ENCODE measurements at regions not wholly inside any gene's neighbourhood (a gene's known extent, or its start where the extent isn't known, plus 50 kb on each side); places are given as distances from the start of the nearest gene placed in this dataset.

GRCh38 chr4:187575706-187576105 is 419.9 kb upstream of the ZFP42 start:
- H3K4me1 ChIP-seq (ENCODE audit: control insufficient read depth, insufficient read depth, low read length), result no peaks in the 10 kb centered on the region
- no peak overlapping the region for H3K4me3 ChIP-seq (ENCODE audit: low read depth, low read length)
- no peak overlapping the region for H3K27ac ChIP-seq (ENCODE audit: extremely low read depth, low read depth, low read length)
- H3K36me3 ChIP-seq (ENCODE audit: control insufficient read depth in 2 of 2, insufficient read depth in 1 of 2, low read length in 2 of 2), result no peaks in the 10 kb centered on the region
- ChIA-PET CTCF (no interaction called here), POLR2A (no interaction called here)
- H3K9me3 ChIP-seq (ENCODE audit: control insufficient read depth, insufficient read depth, low read depth, low read length), result no peaks in the 10 kb centered on the region
- no peak for TF ChIP-seq ZNF660 (tag by site-specific recombination; IDR thresholded peaks at IDR 0.05)
- no peak for TF ChIP-seq ZNF510 (tag by site-specific recombination; IDR thresholded peaks at IDR 0.05; ENCODE audit: insufficient replicate concordance)
- no peak for TF ChIP-seq SCRT1 (tag by site-specific recombination; IDR thresholded peaks at IDR 0.05; ENCODE audit: borderline replicate concordance)
- TF ChIP-seq, protein P1, sequence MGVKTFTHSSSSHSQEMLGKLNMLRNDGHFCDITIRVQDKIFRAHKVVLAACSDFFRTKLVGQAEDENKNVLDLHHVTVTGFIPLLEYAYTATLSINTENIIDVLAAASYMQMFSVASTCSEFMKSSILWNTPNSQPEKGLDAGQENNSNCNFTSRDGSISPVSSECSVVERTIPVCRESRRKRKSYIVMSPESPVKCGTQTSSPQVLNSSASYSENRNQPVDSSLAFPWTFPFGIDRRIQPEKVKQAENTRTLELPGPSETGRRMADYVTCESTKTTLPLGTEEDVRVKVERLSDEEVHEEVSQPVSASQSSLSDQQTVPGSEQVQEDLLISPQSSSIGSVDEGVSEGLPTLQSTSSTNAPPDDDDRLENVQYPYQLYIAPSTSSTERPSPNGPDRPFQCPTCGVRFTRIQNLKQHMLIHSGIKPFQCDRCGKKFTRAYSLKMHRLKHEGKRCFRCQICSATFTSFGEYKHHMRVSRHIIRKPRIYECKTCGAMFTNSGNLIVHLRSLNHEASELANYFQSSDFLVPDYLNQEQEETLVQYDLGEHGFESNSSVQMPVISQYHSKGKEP (tag by site-specific recombination; IDR thresholded peaks at IDR 0.05), result no peak
- TF ChIP-seq ZBTB10 (tag by site-specific recombination; IDR thresholded peaks at IDR 0.05), result no peak
- TF ChIP-seq, protein P2, sequence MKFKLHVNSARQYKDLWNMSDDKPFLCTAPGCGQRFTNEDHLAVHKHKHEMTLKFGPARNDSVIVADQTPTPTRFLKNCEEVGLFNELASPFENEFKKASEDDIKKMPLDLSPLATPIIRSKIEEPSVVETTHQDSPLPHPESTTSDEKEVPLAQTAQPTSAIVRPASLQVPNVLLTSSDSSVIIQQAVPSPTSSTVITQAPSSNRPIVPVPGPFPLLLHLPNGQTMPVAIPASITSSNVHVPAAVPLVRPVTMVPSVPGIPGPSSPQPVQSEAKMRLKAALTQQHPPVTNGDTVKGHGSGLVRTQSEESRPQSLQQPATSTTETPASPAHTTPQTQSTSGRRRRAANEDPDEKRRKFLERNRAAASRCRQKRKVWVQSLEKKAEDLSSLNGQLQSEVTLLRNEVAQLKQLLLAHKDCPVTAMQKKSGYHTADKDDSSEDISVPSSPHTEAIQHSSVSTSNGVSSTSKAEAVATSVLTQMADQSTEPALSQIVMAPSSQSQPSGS (tag by site-specific recombination; IDR thresholded peaks at IDR 0.05; ENCODE audit: low read depth), result no peak
- TF ChIP-seq ZSCAN23 (tag by site-specific recombination; IDR thresholded peaks at IDR 0.05), result no peak
- TF ChIP-seq HOXC10 (CRISPR knock-in tag; IDR thresholded peaks at IDR 0.05), result no peak
- TF ChIP-seq INSM2 (tag by site-specific recombination; IDR thresholded peaks at IDR 0.05), result no peak
- TF ChIP-seq ZNF658 (tag by site-specific recombination; IDR thresholded peaks at IDR 0.05), result no peak
- no peak for TF ChIP-seq ZNF221 (tag by site-specific recombination; IDR thresholded peaks at IDR 0.05; ENCODE audit: borderline replicate concordance)
- TF ChIP-seq EGR2 (tag by site-specific recombination; IDR thresholded peaks at IDR 0.05; ENCODE audit: low read depth), result no peak
- TF ChIP-seq ZNF37A (tag by site-specific recombination; IDR thresholded peaks at IDR 0.05), result no peak
- no peak for TF ChIP-seq ZNF621 (tag by site-specific recombination; IDR thresholded peaks at IDR 0.05)
- TF ChIP-seq ZNF785 (tag by site-specific recombination; IDR thresholded peaks at IDR 0.05), result no peak
- no peak for TF ChIP-seq ZNF768 (tag by site-specific recombination; IDR thresholded peaks at IDR 0.05)
- TF ChIP-seq ZIC2 (tag by site-specific recombination; IDR thresholded peaks at IDR 0.05), result no peak
- TF ChIP-seq ZNF488 (tag by site-specific recombination; IDR thresholded peaks at IDR 0.05), result no peak

- CTCF ChIA-PET, result no interaction called here
Measured at GRCh38 chr4:187576751-187577150, 418.8 kb upstream of the ZFP42 start.

More at GRCh38 chr4:187576751-187577150, 418.8 kb upstream of the ZFP42 start:
- H3K9me3 ChIP-seq (ENCODE audit: control insufficient read depth, insufficient read depth, low read depth, low read length), result no peaks in the 10 kb centered on the region
- no peaks in the 10 kb centered on the region for H3K36me3 ChIP-seq (ENCODE audit: control insufficient read depth in 2 of 2, insufficient read depth in 1 of 2, low read length in 2 of 2)
- no peak overlapping the region for H3K4me3 ChIP-seq (ENCODE audit: low read depth, low read length)
- H3K27ac ChIP-seq (ENCODE audit: extremely low read depth, low read depth, low read length), result no peak overlapping the region
- H3K4me1 ChIP-seq (ENCODE audit: control insufficient read depth, insufficient read depth, low read length), result no peaks in the 10 kb centered on the region
- POLR2A ChIA-PET, result no interaction called here
- TF ChIP-seq KLF7 (tag by site-specific recombination; IDR thresholded peaks at IDR 0.05; ENCODE audit: borderline replicate concordance), result no peak
- TF ChIP-seq ZNF223 (tag by site-specific recombination; IDR thresholded peaks at IDR 0.05), result no peak
- TF ChIP-seq BCL11B (tag by site-specific recombination; IDR thresholded peaks at IDR 0.05; ENCODE audit: low read depth), result no peak
- no peak for TF ChIP-seq ZNF529 (tag by site-specific recombination; IDR thresholded peaks at IDR 0.05; ENCODE audit: insufficient replicate concordance)
- TF ChIP-seq ZNF132 (tag by site-specific recombination; IDR thresholded peaks at IDR 0.05; ENCODE audit: borderline replicate concordance), result no peak
- TF ChIP-seq ZBTB48 (tag by site-specific recombination; IDR thresholded peaks at IDR 0.05), result no peak
- no peak for TF ChIP-seq ZBTB1 (tag by site-specific recombination; IDR thresholded peaks at IDR 0.05)

All from HEK293 (cell line).